DOHH2 (cell line): ENCODE measurements at regions not wholly inside any gene's neighbourhood (a gene's known extent, or its start where the extent isn't known, plus 50 kb on each side); places are given as distances from the start of the nearest gene placed in this dataset.

Experiments used
- EZH2phosphoT487 ChIP-seq: fragments of 200-600 bp; sonication (generic); IDR thresholded peaks from 2 replicates; pipeline ENCODE4 v1.6.1; 2017; ENCODE audit warnings: borderline replicate concordance, mild to moderate bottlenecking, antibody characterized with exemption, low read length, moderate library complexity, mixed read lengths
- TF ChIP-seq, protein P1 (sequence below): fragments of 200-600 bp; sonication (generic); IDR thresholded peaks from one replicate; pipeline ENCODE4 v1.5.1; 2014; ENCODE audit warnings: antibody characterized with exemption, mild to moderate bottlenecking, low read depth, low read length; ENCODE audit not compliant: poor library complexity, severe bottlenecking

DNA sequence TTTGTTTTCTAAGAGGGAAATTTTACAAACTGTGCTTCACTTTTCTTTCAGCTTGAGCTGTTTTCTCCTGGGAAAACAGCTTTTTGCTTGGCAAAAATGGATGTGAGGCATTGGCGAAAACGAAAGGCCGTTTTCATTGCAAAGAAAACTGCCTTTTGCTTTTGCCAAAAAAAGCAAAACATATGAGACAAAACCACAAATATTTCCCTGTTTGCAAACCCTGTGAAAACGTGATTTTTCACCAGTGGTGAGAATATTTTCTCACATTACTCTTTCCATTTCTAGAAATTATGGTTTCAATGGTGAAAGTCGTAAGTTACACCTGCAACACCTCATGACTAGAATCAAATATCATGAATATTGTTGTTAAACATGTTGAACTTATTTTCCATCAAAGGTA lies 74.0 kb upstream of the ZBTB18 start:
- TF ChIP-seq, protein P1, sequence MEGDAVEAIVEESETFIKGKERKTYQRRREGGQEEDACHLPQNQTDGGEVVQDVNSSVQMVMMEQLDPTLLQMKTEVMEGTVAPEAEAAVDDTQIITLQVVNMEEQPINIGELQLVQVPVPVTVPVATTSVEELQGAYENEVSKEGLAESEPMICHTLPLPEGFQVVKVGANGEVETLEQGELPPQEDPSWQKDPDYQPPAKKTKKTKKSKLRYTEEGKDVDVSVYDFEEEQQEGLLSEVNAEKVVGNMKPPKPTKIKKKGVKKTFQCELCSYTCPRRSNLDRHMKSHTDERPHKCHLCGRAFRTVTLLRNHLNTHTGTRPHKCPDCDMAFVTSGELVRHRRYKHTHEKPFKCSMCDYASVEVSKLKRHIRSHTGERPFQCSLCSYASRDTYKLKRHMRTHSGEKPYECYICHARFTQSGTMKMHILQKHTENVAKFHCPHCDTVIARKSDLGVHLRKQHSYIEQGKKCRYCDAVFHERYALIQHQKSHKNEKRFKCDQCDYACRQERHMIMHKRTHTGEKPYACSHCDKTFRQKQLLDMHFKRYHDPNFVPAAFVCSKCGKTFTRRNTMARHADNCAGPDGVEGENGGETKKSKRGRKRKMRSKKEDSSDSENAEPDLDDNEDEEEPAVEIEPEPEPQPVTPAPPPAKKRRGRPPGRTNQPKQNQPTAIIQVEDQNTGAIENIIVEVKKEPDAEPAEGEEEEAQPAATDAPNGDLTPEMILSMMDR, result no peak
- no peak for TF ChIP-seq EZH2phosphoT487
